ENCODE measurements at regions not wholly inside any gene's neighbourhood (a gene's known extent, or its start where the extent isn't known, plus 50 kb on each side); places are given as distances from the start of the nearest gene placed in this dataset.

DNA sequence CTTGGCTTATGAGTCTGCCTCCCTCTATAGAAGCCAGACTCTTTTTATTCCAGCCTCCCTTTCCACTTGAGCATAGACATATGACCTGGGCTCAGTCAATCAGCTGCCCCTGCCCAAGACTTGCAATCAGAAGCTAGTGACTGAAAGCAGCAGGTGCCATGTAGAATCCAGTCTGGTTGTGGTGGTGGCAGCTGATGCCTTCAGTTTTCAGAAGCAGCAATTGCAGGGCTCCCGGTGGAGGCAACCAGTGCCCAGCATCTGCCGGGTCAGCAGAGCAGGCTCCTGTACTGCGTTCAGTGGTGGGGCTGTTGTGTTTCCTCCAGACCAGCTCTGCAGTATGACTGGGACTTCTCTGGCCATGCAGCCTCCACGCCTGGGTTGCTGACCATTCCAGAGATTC, 53.9 kb upstream of the PALM2AKAP2 start:
- TF ChIP-seq, protein P1, sequence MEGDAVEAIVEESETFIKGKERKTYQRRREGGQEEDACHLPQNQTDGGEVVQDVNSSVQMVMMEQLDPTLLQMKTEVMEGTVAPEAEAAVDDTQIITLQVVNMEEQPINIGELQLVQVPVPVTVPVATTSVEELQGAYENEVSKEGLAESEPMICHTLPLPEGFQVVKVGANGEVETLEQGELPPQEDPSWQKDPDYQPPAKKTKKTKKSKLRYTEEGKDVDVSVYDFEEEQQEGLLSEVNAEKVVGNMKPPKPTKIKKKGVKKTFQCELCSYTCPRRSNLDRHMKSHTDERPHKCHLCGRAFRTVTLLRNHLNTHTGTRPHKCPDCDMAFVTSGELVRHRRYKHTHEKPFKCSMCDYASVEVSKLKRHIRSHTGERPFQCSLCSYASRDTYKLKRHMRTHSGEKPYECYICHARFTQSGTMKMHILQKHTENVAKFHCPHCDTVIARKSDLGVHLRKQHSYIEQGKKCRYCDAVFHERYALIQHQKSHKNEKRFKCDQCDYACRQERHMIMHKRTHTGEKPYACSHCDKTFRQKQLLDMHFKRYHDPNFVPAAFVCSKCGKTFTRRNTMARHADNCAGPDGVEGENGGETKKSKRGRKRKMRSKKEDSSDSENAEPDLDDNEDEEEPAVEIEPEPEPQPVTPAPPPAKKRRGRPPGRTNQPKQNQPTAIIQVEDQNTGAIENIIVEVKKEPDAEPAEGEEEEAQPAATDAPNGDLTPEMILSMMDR (IDR thresholded peaks at IDR 0.05) = no peak
- TF ChIP-seq POLR2A (IDR thresholded peaks at IDR 0.05) = no peak
